ENCODE measurements at regions not wholly inside any gene's neighbourhood (a gene's known extent, or its start where the extent isn't known, plus 50 kb on each side); places are given as distances from the start of the nearest gene placed in this dataset.

DNA sequence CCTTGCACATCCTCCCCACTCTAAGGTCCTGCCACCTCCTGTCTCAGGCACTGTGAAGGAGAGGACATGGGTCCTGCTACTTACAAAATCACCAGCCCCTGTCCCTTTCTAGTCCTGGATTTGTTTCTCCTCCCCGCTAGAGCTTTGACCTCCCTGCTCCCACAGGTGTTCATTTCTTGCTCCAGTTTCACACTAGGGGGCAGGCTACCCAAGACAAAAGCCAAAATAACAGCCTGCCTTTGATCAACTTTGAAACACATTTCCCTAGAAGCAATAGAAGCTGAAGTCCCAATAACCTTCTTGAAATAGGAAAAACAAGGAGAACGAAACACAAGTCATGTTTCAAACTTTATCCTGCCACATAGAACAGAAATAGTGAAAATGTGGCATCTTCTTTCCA lies 164.4 kb downstream of the QDPR start:
- TF ChIP-seq, protein P1, sequence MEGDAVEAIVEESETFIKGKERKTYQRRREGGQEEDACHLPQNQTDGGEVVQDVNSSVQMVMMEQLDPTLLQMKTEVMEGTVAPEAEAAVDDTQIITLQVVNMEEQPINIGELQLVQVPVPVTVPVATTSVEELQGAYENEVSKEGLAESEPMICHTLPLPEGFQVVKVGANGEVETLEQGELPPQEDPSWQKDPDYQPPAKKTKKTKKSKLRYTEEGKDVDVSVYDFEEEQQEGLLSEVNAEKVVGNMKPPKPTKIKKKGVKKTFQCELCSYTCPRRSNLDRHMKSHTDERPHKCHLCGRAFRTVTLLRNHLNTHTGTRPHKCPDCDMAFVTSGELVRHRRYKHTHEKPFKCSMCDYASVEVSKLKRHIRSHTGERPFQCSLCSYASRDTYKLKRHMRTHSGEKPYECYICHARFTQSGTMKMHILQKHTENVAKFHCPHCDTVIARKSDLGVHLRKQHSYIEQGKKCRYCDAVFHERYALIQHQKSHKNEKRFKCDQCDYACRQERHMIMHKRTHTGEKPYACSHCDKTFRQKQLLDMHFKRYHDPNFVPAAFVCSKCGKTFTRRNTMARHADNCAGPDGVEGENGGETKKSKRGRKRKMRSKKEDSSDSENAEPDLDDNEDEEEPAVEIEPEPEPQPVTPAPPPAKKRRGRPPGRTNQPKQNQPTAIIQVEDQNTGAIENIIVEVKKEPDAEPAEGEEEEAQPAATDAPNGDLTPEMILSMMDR (conservative IDR thresholded peaks at IDR 0.05; ENCODE audit: low read depth, low read length): peak; percentile 64
- TF ChIP-seq EZH2 (IDR thresholded peaks at IDR 0.05; ENCODE audit: low read length, unreplicated experiment): no peak
- TF ChIP-seq EZH2phosphoT487 (IDR thresholded peaks at IDR 0.05; ENCODE audit: borderline replicate concordance, low read length): no peak
